GM21390 (cell line): ENCODE measurements at regions not wholly inside any gene's neighbourhood (a gene's known extent, or its start where the extent isn't known, plus 50 kb on each side); places are given as distances from the start of the nearest gene placed in this dataset.

Source experiments
- ATAC-seq: cut with Tn5 transposase; IDR thresholded peaks from one replicate; pipeline ENCODE4 v1.9.1; 2021; ENCODE audit not compliant: unreplicated experiment

- ATAC-seq = no peak
Observed at GRCh38 chr2:2524348-2524941, 193.4 kb upstream of the MYT1L start.

- no peak for ATAC-seq
Observed at GRCh38 chr2:2523461-2524347, 192.6 kb upstream of the MYT1L start.

- ATAC-seq = no peak
Observed at GRCh38 chr2:2520401-2520811, 189.3 kb upstream of the MYT1L start.

- no peak for ATAC-seq
Observed at GRCh38 chr2:2519381-2519780, 188.3 kb upstream of the MYT1L start.

- ATAC-seq = no peak
Observed at GRCh38 chr2:2517399-2517798, 186.3 kb upstream of the MYT1L start.

- no peak for ATAC-seq
Observed at GRCh38 chr2:2516386-2516785, 185.3 kb upstream of the MYT1L start.

GRCh38 chr2:2512931-2513330, 181.9 kb upstream of the MYT1L start:
- ATAC-seq = no peak

- no peak for ATAC-seq
Observed at GRCh38 chr2:2507417-2507997, 176.4 kb upstream of the MYT1L start.

- ATAC-seq = no peak
Observed at GRCh38 chr2:2506536-2506935, 175.5 kb upstream of the MYT1L start.

- no peak for ATAC-seq
Observed at GRCh38 chr2:2505604-2506003, 174.5 kb upstream of the MYT1L start.

GRCh38 chr2:2503864-2504418, 172.9 kb upstream of the MYT1L start:
- ATAC-seq = peak; percentile 67

- ATAC-seq = no peak
Observed at GRCh38 chr2:2502201-2502549, 171.1 kb upstream of the MYT1L start.

- no peak for ATAC-seq
Observed at GRCh38 chr2:2501454-2502200, 170.6 kb upstream of the MYT1L start.

GRCh38 chr2:2495606-2496005, 164.5 kb upstream of the MYT1L start:
- no peak for ATAC-seq

GRCh38 chr2:2493496-2493895, 162.4 kb upstream of the MYT1L start:
- no peak for ATAC-seq

GRCh38 chr2:2492800-2493199, 161.7 kb upstream of the MYT1L start:
- ATAC-seq = no peak

- no peak for ATAC-seq
Observed at GRCh38 chr2:2491964-2492363, 160.9 kb upstream of the MYT1L start.

GRCh38 chr2:2484301-2484700, 153.2 kb upstream of the MYT1L start:
- ATAC-seq = no peak

GRCh38 chr2:2482851-2483250, 151.8 kb upstream of the MYT1L start:
- no peak for ATAC-seq

GRCh38 chr2:2472881-2473280, 141.8 kb upstream of the MYT1L start:
- no peak for ATAC-seq

GRCh38 chr2:2472044-2472443, 141.0 kb upstream of the MYT1L start:
- ATAC-seq = no peak
